H1 (cell line): ENCODE measurements at regions not wholly inside any gene's neighbourhood (a gene's known extent, or its start where the extent isn't known, plus 50 kb on each side); places are given as distances from the start of the nearest gene placed in this dataset.

Source experiments
- CTCF ChIA-PET: fragments of 300-600 bp; sonication (Branson Sonifier 250); formaldehyde crosslinking; loops from one replicate; lab custom pipeline; 2021; ENCODE audit not compliant: partially characterized antibody; lab: Charles Lee
- POLR2A ChIA-PET: fragments of 300-600 bp; sonication (Branson Sonifier 250); formaldehyde crosslinking; loops from one replicate; lab custom pipeline; 2021; ENCODE audit warnings: inconsistent platforms; ENCODE audit not compliant: partially characterized antibody; lab: Charles Lee
- DNase-seq, 2 experiments: peaks; one replicate each; pipeline versions ENCODE4 v3.0.0 to v3.0.0-alpha.2; 2010 to 2022; ENCODE audit warnings: low spot score in 2 of 2, low read depth in 1 of 2, mixed read lengths in 1 of 2
- FAIRE-seq: peaks from 2 replicates; lab custom pipeline; 2011; peaks lifted over from hg19 to GRCh38; lab: Jason Lieb, UNC
- H2AFZ ChIP-seq: 2 replicates; pipeline ENCODE4 v1.8.1; 2012; ENCODE audit warnings: low read length, inconsistent platforms
- H2AK5ac ChIP-seq: 2 replicates; pipeline ENCODE4 v1.6.1; 2013; ENCODE audit warnings: low read depth, low read length
- H2BK120ac ChIP-seq: replicated peaks from 2 replicates; pipeline ENCODE3; 2013; ENCODE audit warnings: low read depth, low read length, inconsistent platforms
- H2BK12ac ChIP-seq: 2 replicates; pipeline ENCODE4 v1.6.1; 2013; ENCODE audit warnings: low read depth, low read length
- H2BK15ac ChIP-seq: 2 replicates; pipeline ENCODE4 v1.6.1; 2013; ENCODE audit warnings: low read length
- H2BK20ac ChIP-seq: 2 replicates; pipeline ENCODE4 v1.6.1; 2013; ENCODE audit warnings: low read length
- H2BK5ac ChIP-seq: 2 replicates; pipeline ENCODE4 v1.6.1; 2013; ENCODE audit warnings: low read depth, low read length
- H3K14ac ChIP-seq: 2 replicates; pipeline ENCODE4 v1.6.1; 2013; ENCODE audit warnings: inconsistent platforms; ENCODE audit not compliant: insufficient read length
- H3K18ac ChIP-seq: 2 replicates; pipeline ENCODE4 v1.6.1; 2013; ENCODE audit warnings: low read length; ENCODE audit errors: extremely low read depth
- H3K23ac ChIP-seq: 2 replicates; pipeline ENCODE4 v1.6.1; 2013; ENCODE audit warnings: inconsistent platforms; ENCODE audit not compliant: insufficient read length
- H3K23me2 ChIP-seq: 2 replicates; pipeline ENCODE4 v1.6.1; 2013; ENCODE audit warnings: low read depth, low read length
- H3K27ac ChIP-seq: 2 replicates; pipeline ENCODE4 v1.6.1; 2011; ENCODE audit warnings: low read depth, low read length, inconsistent platforms
- H3K27me3 ChIP-seq, 4 experiments: replicated peaks in 1 of 4; 1 replicate in 1 of 4; 2 replicates in 3 of 4; pipeline versions ENCODE4 v1.6.1 to v1.8.1; 2011 to 2013; ENCODE audit warnings: low read length in 3 of 4, mild to moderate bottlenecking in 3 of 4, inconsistent platforms in 2 of 4, mixed read lengths in 2 of 4, moderate library complexity in 1 of 4; ENCODE audit not compliant: control insufficient read depth in 3 of 4, insufficient read depth in 3 of 4; ENCODE audit errors: extremely low read depth in 1 of 4
- H3K36me3 ChIP-seq, 4 experiments: 2 replicates each; pipeline versions ENCODE4 v1.6.1 to v1.8.1; 2011 to 2013; ENCODE audit warnings: mild to moderate bottlenecking in 4 of 4, low read length in 3 of 4, moderate library complexity in 2 of 4, control low read depth in 1 of 4, inconsistent platforms in 1 of 4; ENCODE audit not compliant: insufficient read depth in 4 of 4, control insufficient read depth in 2 of 4
- H3K4ac ChIP-seq: replicated peaks from 2 replicates; pipeline ENCODE3; 2013; ENCODE audit warnings: low read length, low read depth, mixed read lengths, inconsistent platforms; ENCODE audit not compliant: insufficient read length
- H3K4me1 ChIP-seq, 4 experiments: replicated peaks in 1 of 4; 1 replicate in 1 of 4; 2 replicates in 3 of 4; pipeline versions ENCODE4 v1.6.1 to v1.8.1; 2011 to 2013; ENCODE audit warnings: low read length in 3 of 4, inconsistent platforms in 2 of 4, mixed read lengths in 1 of 4; ENCODE audit not compliant: insufficient read depth in 4 of 4, control insufficient read depth in 3 of 4
- H3K4me2 ChIP-seq, 2 experiments: 2 replicates each; pipeline versions ENCODE4 v1.6.1 to v1.8.1; 2011 to 2013; ENCODE audit warnings: low read depth in 2 of 2, low read length in 2 of 2, control low read depth in 1 of 2, inconsistent platforms in 1 of 2, mild to moderate bottlenecking in 1 of 2; ENCODE audit not compliant: insufficient read depth in 1 of 2
- H3K4me3 ChIP-seq, 4 experiments: fragments of 200-600, 300-600 bp in 1 of 4; sonication (generic), shearing (Covaris generic), sonication (Bioruptor Twin) in 1 of 4; 2 replicates each; pipeline versions ENCODE4 v1.5.1 to v1.8.1; 2011 to 2016; ENCODE audit warnings: low read length in 4 of 4, low read depth in 3 of 4, control low read depth in 2 of 4, inconsistent platforms in 2 of 4, mild to moderate bottlenecking in 2 of 4, mixed read lengths in 1 of 4, moderate library complexity in 1 of 4; ENCODE audit not compliant: insufficient read depth in 2 of 4; ENCODE audit errors: extremely low read depth in 1 of 4
- H3K56ac ChIP-seq: replicated peaks from 2 replicates; pipeline ENCODE3; 2013; ENCODE audit warnings: low read depth, mild to moderate bottlenecking, mixed read lengths, low read length, inconsistent platforms; ENCODE audit not compliant: insufficient read length
- H3K79me1 ChIP-seq: 2 replicates; pipeline ENCODE4 v1.6.1; 2013; ENCODE audit warnings: low read depth, low read length, control low read depth
- H3K79me2 ChIP-seq, 2 experiments: 2 replicates each; pipeline versions ENCODE4 v1.6.1 to v1.8.1; 2012 to 2013; ENCODE audit warnings: low read length in 2 of 2, mild to moderate bottlenecking in 2 of 2, inconsistent platforms in 1 of 2; ENCODE audit not compliant: insufficient read depth in 2 of 2, control insufficient read depth in 1 of 2
- H3K9ac ChIP-seq, 4 experiments: replicated peaks in 1 of 4; 1 replicate in 1 of 4; 2 replicates in 3 of 4; pipeline versions ENCODE4 v1.6.1 to v1.8.1; 2011 to 2013; ENCODE audit warnings: low read depth in 3 of 4, low read length in 3 of 4, control low read depth in 2 of 4, mild to moderate bottlenecking in 2 of 4, moderate library complexity in 2 of 4, inconsistent platforms in 1 of 4; ENCODE audit errors: extremely low read depth in 1 of 4
- H3K9me3 ChIP-seq, 2 experiments: 2 replicates each; pipeline versions ENCODE4 v1.6.1 to v1.8.1; 2012 to 2013; ENCODE audit warnings: mild to moderate bottlenecking in 2 of 2, moderate library complexity in 2 of 2, control low read depth in 1 of 2, inconsistent platforms in 1 of 2, low read depth in 1 of 2, low read length in 1 of 2, mixed read lengths in 1 of 2; ENCODE audit not compliant: insufficient read depth in 2 of 2
- H4K20me1 ChIP-seq, 2 experiments: replicated peaks in 1 of 2; 2 replicates each; pipeline versions ENCODE3 to v1.8.1; 2011 to 2013; ENCODE audit warnings: inconsistent platforms in 2 of 2, low read length in 2 of 2, mild to moderate bottlenecking in 1 of 2; ENCODE audit not compliant: insufficient read depth in 2 of 2, control insufficient read depth in 1 of 2
- H4K5ac ChIP-seq: 2 replicates; pipeline ENCODE4 v1.6.1; 2013; ENCODE audit warnings: low read length, low read depth, mixed read lengths, inconsistent platforms; ENCODE audit not compliant: insufficient read length
- H4K8ac ChIP-seq: 2 replicates; pipeline ENCODE4 v1.8.0; 2013; ENCODE audit warnings: mild to moderate bottlenecking, moderate library complexity, low read length, inconsistent platforms; ENCODE audit not compliant: insufficient read depth; ENCODE audit errors: extremely low read depth
- H4K91ac ChIP-seq: replicated peaks from 2 replicates; pipeline ENCODE3; 2013; ENCODE audit warnings: low read length, mixed read lengths, inconsistent platforms; ENCODE audit not compliant: insufficient read length
- CBX5 ChIP-seq: fragments of 300-800, 300-1000 bp; sonication (generic); IDR thresholded peaks from 2 replicates; pipeline ENCODE4 v1.7.1; 2016; ENCODE audit warnings: antibody characterized with exemption, low read length, low read depth
- GTF2F1 ChIP-seq: IDR thresholded peaks from 2 replicates; pipeline ENCODE4 v1.6.1; 2012; ENCODE audit warnings: low read depth, low read length, improper control_type of control experiment, borderline replicate concordance
- JUN ChIP-seq: IDR thresholded peaks from 2 replicates; pipeline ENCODE4 v1.6.1; 2011; ENCODE audit warnings: low read depth, mild to moderate bottlenecking, improper control_type of control experiment, low read length
- KDM1A ChIP-seq: fragments of 200-600, 300-600 bp; sonication (generic); IDR thresholded peaks from 2 replicates; pipeline ENCODE4 v1.7.1; 2016; ENCODE audit warnings: mild to moderate bottlenecking, low read length, borderline replicate concordance
- RAD21 ChIP-seq, 2 experiments: IDR thresholded peaks in 1 of 2; conservative IDR thresholded peaks in 1 of 2; 2 replicates each; pipeline ENCODE4 v1.6.1; 2011; ENCODE audit warnings: low read depth in 2 of 2, low read length in 2 of 2, improper control_type of control experiment in 1 of 2, inconsistent platforms in 1 of 2, mild to moderate bottlenecking in 1 of 2, moderate library complexity in 1 of 2
- RFX5 ChIP-seq: IDR thresholded peaks from 2 replicates; pipeline ENCODE4 v1.6.1; 2011; ENCODE audit warnings: low read depth, low read length, improper control_type of control experiment, borderline replicate concordance
- SP2 ChIP-seq: IDR thresholded peaks from 2 replicates; pipeline ENCODE4 v1.6.1; 2012; ENCODE audit warnings: mild to moderate bottlenecking, low read length, inconsistent platforms
- SP4 ChIP-seq: IDR thresholded peaks from 2 replicates; pipeline ENCODE4 v1.6.1; 2012; ENCODE audit warnings: low read length, inconsistent platforms
- TAF7 ChIP-seq: optimal IDR thresholded peaks from 2 replicates; pipeline ENCODE3; 2011; ENCODE audit warnings: low read depth, mild to moderate bottlenecking, inconsistent platforms, low read length, moderate library complexity, borderline replicate concordance
- TBP ChIP-seq: IDR thresholded peaks from 2 replicates; pipeline ENCODE4 v1.6.1; 2011; ENCODE audit warnings: low read depth, low read length, improper control_type of control experiment
- WGBS, 2 experiments: shearing (Covaris generic) in 1 of 2; methylation state at CpG; one replicate each; pipeline versions ENCODE4 v1.1.6 to v1.1.7; 2013 to 2015; ENCODE audit warnings: low lambda C conversion rate in 2 of 2, mixed read lengths in 2 of 2, inconsistent platforms in 1 of 2, low coverage in 1 of 2, missing lambda C conversion rate in 1 of 2; ENCODE audit not compliant: insufficient replicate concordance in 2 of 2, insufficient coverage in 1 of 2, insufficient read length in 1 of 2; ENCODE audit errors: extremely low coverage in 1 of 2, missing lambda C conversion rate in 1 of 2; 5-methylcytosine and 5-hydroxymethylcytosine counted together
- TF ChIP-seq, protein P1 (sequence below): IDR thresholded peaks from 2 replicates; pipeline ENCODE4 v1.6.1; 2011; ENCODE audit warnings: low read length, improper control_type of control experiment

GRCh38 chr5:104785097-104785496, 1222.5 kb upstream of the NUDT12 start:
- no peak overlapping the region for H2BK120ac ChIP-seq
- no peak overlapping the region for H2BK12ac ChIP-seq
- H2AFZ ChIP-seq: no peak overlapping the region
- no peak overlapping the region for H4K91ac ChIP-seq
- no peaks in the 10 kb centered on the region for H3K27me3 ChIP-seq
- H4K5ac ChIP-seq: no peak overlapping the region
- H3K27ac ChIP-seq: no peak overlapping the region
- no peaks in the 10 kb centered on the region; a peak in 1 of 8 replicates for H3K36me3 ChIP-seq
- H4K20me1 ChIP-seq: no peaks in the 10 kb centered on the region
- no peaks in the 10 kb centered on the region for H3K79me2 ChIP-seq
- H3K18ac ChIP-seq: no peak overlapping the region
- TF ChIP-seq SP4 (no peak), SP2 (no peak), TBP (no peak), RFX5 (no peak), TAF7 (no peak), CBX5 (no peak), GTF2F1 (no peak), RAD21 (IDR thresholded peaks at IDR 0.05 in 1 of 2, conservative IDR thresholded peaks at IDR 0.05 in 1 of 2; ENCODE audit: low read depth in 2 of 2, low read length in 2 of 2) (no peak), KDM1A (no peak), JUN (no peak)
- TF ChIP-seq, protein P1, sequence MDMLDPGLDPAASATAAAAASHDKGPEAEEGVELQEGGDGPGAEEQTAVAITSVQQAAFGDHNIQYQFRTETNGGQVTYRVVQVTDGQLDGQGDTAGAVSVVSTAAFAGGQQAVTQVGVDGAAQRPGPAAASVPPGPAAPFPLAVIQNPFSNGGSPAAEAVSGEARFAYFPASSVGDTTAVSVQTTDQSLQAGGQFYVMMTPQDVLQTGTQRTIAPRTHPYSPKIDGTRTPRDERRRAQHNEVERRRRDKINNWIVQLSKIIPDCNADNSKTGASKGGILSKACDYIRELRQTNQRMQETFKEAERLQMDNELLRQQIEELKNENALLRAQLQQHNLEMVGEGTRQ: no peak
- no peak overlapping the region for H3K14ac ChIP-seq
- no peak overlapping the region for H2BK5ac ChIP-seq
- no peak overlapping the region for H3K4ac ChIP-seq
- no peak for FAIRE-seq
- H3K4me2 ChIP-seq: no peak overlapping the region
- CTCF ChIA-PET: no interaction called here
- H3K79me1 ChIP-seq: no peaks in the 10 kb centered on the region
- POLR2A ChIA-PET: no interaction called here
- DNase-seq: no peak
- H3K4me3 ChIP-seq: no peak overlapping the region
- H2AK5ac ChIP-seq: no peak overlapping the region
- 100% methylated on average over 2 of the region's 2 CpGs; no CpG with 5 or more reads in 1 of the 2 experiments for WGBS, 2 experiments
- H4K8ac ChIP-seq: no peak overlapping the region
- peaks cover 9 to 12% of the 10 kb centered on the region in 2 experiments for H3K9me3 ChIP-seq
- no peak overlapping the region for H2BK15ac ChIP-seq
- H3K4me1 ChIP-seq: no peaks in the 10 kb centered on the region
- H3K56ac ChIP-seq: no peak overlapping the region
- no peak overlapping the region for H3K9ac ChIP-seq
- H2BK20ac ChIP-seq: no peak overlapping the region
- H3K23me2 ChIP-seq: no peaks in the 10 kb centered on the region
- H3K23ac ChIP-seq: no peak overlapping the region
